PC-3 (cell line): ENCODE measurements at regions not wholly inside any gene's neighbourhood (a gene's known extent, or its start where the extent isn't known, plus 50 kb on each side); places are given as distances from the start of the nearest gene placed in this dataset.
"Not testable (repeated sequence)": the region's sequence is repeated elsewhere in the genome, so short reads cannot be mapped to it uniquely, and the experiment has no call there.

Experiments used
- ATAC-seq: fragments of 200-7000 bp; cut with Tn5 transposase; 2 replicates; pipeline ENCODE4 v1.9.1; 2020; ENCODE audit warnings: mild to moderate bottlenecking, moderate library complexity
- BruUV-seq: library from RNA; stranded (reverse); fragments of 400-500 nt; replicated peaks from 2 replicates; lab custom pipeline; 2021; lab: Mats Ljungman, UMichigan
- CTCF ChIA-PET: fragments of 300-600 bp; sonication (Branson Sonifier 250); formaldehyde crosslinking; loops from one replicate; lab custom pipeline; 2022; ENCODE audit warnings: antibody characterized with exemption; lab: Charles Lee
- POLR2A ChIA-PET: fragments of 300-600 bp; sonication (Branson Sonifier 250); formaldehyde crosslinking; loops from one replicate; lab custom pipeline; 2022; ENCODE audit warnings: antibody characterized with exemption; ENCODE audit not compliant: unreplicated experiment; lab: Charles Lee
- DNase-seq: peaks from one replicate; pipeline ENCODE4 v3.0.0-alpha.2; 2015
- H2AFZ ChIP-seq: fragments of 300-600 bp; sonication (generic); 2 replicates; pipeline ENCODE4 v1.6.0; 2016; ENCODE audit warnings: antibody characterized with exemption, low read length
- H3F3A ChIP-seq: fragments of 300-600 bp; sonication (generic); one replicate; pipeline ENCODE4 v1.6.0; 2017; ENCODE audit warnings: antibody characterized with exemption, low read length, control low read depth, mild to moderate bottlenecking; ENCODE audit not compliant: unreplicated experiment
- H3K27ac ChIP-seq: fragments of 300-600 bp; sonication (generic); 2 replicates; pipeline ENCODE4 v1.5.1; 2016; ENCODE audit warnings: mild to moderate bottlenecking, low read length
- H3K27me3 ChIP-seq: fragments of 300-600 bp; sonication (generic); 2 replicates; pipeline ENCODE4 v1.6.1; 2016; ENCODE audit warnings: low read length, mixed read lengths
- H3K36me3 ChIP-seq: fragments of 300-600 bp; sonication (generic); 2 replicates; pipeline ENCODE4 v1.6.1; 2016; ENCODE audit warnings: low read depth, mixed run types, low read length, mixed read lengths
- H3K4me1 ChIP-seq: fragments of 300-600 bp; sonication (generic); 2 replicates; pipeline ENCODE4 v1.5.1; 2016; ENCODE audit warnings: low read length; ENCODE audit not compliant: insufficient read depth
- H3K4me2 ChIP-seq: fragments of 300-600 bp; sonication (generic); 2 replicates; pipeline ENCODE4 v1.6.0; 2016; ENCODE audit warnings: low read length
- H3K4me3 ChIP-seq: fragments of 300-600 bp; sonication (generic); 2 replicates; pipeline ENCODE4 v1.5.1; 2016; ENCODE audit warnings: mild to moderate bottlenecking, low read length, mixed read lengths
- H3K79me2 ChIP-seq: fragments of 300-600 bp; sonication (generic); 2 replicates; pipeline ENCODE4 v1.6.1; 2017; ENCODE audit warnings: low read length, mixed read lengths
- H3K9ac ChIP-seq: fragments of 300-600 bp; sonication (generic); 2 replicates; pipeline ENCODE4 v1.6.0; 2016; ENCODE audit warnings: mild to moderate bottlenecking, low read length
- H3K9me2 ChIP-seq: fragments of 300-600 bp; sonication (generic); replicated peaks from 2 replicates; pipeline ENCODE4 v1.6.1; 2016; ENCODE audit warnings: mixed run types, low read length, mixed read lengths
- H3K9me3 ChIP-seq: fragments of 300-600 bp; sonication (generic); 2 replicates; pipeline ENCODE4 v1.6.1; 2016; ENCODE audit warnings: low read length, mixed read lengths
- H4K20me1 ChIP-seq: fragments of 300-600 bp; sonication (generic); 2 replicates; pipeline ENCODE4 v1.6.1; 2016; ENCODE audit warnings: low read length, mixed read lengths
- CTCF ChIP-seq: fragments of 300-600 bp; sonication (generic); conservative IDR thresholded peaks from 2 replicates; pipeline ENCODE4 v1.5.1; 2017; ENCODE audit warnings: antibody characterized with exemption, low read depth, mild to moderate bottlenecking, low read length
- EZH2 ChIP-seq: fragments of 300-600 bp; sonication (generic); IDR thresholded peaks from one replicate; pipeline ENCODE4 v1.6.1; 2017; ENCODE audit warnings: antibody characterized with exemption, mild to moderate bottlenecking, low read length; ENCODE audit not compliant: unreplicated experiment
- EZH2phosphoT487 ChIP-seq: fragments of 300-600 bp; sonication (generic); IDR thresholded peaks from 2 replicates; pipeline ENCODE4 v1.6.1; 2018; ENCODE audit warnings: mild to moderate bottlenecking, antibody characterized with exemption, low read length, borderline replicate concordance
- intact Hi-C: fragments of 100-400 bp; cut with micrococcal nuclease; formaldehyde crosslinking; loops from 2 replicates; pipeline ENCODE4 v1.9.0; 2023

GRCh38 chr20:41691443-41691842, 73.3 kb upstream of the CHD6 start:
- Histone ChIP-seq H3K4me1 (peaks cover 3% of the 10 kb centered on the region; the same call in 1 of the 2 replicates), H3K9me3 (no peaks in the 10 kb centered on the region), H3K27me3 (peaks cover 23% of the 10 kb centered on the region; the same call in 1 of the 2 replicates), H3K36me3 (no peaks in the 10 kb centered on the region), H3F3A (no peaks in the 10 kb centered on the region), H3K9ac (no peak overlapping the region), H3K4me3 (no peak overlapping the region), H2AFZ (no peak overlapping the region), H3K27ac (no peak overlapping the region), H3K79me2 (no peaks in the 10 kb centered on the region), H3K4me2 (no peak overlapping the region), H3K9me2 (no peaks in the 10 kb centered on the region), H4K20me1 (no peaks in the 10 kb centered on the region)
- TF ChIP-seq CTCF (no peak), EZH2 (no peak), EZH2phosphoT487 (no peak)
- POLR2A ChIA-PET = no interaction called here
- DNase-seq (no peak), ATAC-seq (no peak)
- intact Hi-C loops = no loop called here
- no TSS peak for BruUV-seq
- CTCF ChIA-PET = no interaction called here

GRCh38 chr20:41690702-41691101, 72.5 kb upstream of the CHD6 start:
- no peak overlapping the region for H3K27ac ChIP-seq
- no peak overlapping the region for H3K4me2 ChIP-seq
- no peak for DNase-seq
- intact Hi-C loops = no loop called here
- no peaks in the 10 kb centered on the region for H3K9me3 ChIP-seq
- peaks cover 29% of the 10 kb centered on the region; the same call in 1 of the 2 replicates for H3K27me3 ChIP-seq
- no peaks in the 10 kb centered on the region for H3K36me3 ChIP-seq
- no peak overlapping the region for H2AFZ ChIP-seq
- no peaks in the 10 kb centered on the region for H4K20me1 ChIP-seq
- H3F3A ChIP-seq = no peaks in the 10 kb centered on the region
- H3K79me2 ChIP-seq = no peaks in the 10 kb centered on the region
- no peak overlapping the region for H3K9ac ChIP-seq
- H3K9me2 ChIP-seq = no peaks in the 10 kb centered on the region
- no peak overlapping the region for H3K4me3 ChIP-seq
- H3K4me1 ChIP-seq = peaks cover 3% of the 10 kb centered on the region; the same call in 1 of the 2 replicates
- CTCF ChIA-PET = no interaction called here
- POLR2A ChIA-PET = no interaction called here
- no TSS peak for BruUV-seq
- ATAC-seq = no peak
- TF ChIP-seq EZH2 = no peak
- TF ChIP-seq CTCF = no peak
- no peak for TF ChIP-seq EZH2phosphoT487

GRCh38 chr20:41686961-41687360, 68.8 kb upstream of the CHD6 start:
- no peak for TF ChIP-seq CTCF
- no peak for TF ChIP-seq EZH2
- TF ChIP-seq EZH2phosphoT487 = no peak
- ChIA-PET POLR2A (no interaction called here), CTCF (no interaction called here)
- Histone ChIP-seq H3K27me3 (peaks cover 43% of the 10 kb centered on the region), H3K4me3 (no peak overlapping the region), H3K9me2 (no peaks in the 10 kb centered on the region), H3F3A (no peaks in the 10 kb centered on the region), H3K27ac (no peak overlapping the region), H2AFZ (no peak overlapping the region), H3K4me2 (no peak overlapping the region), H3K9me3 (no peaks in the 10 kb centered on the region), H3K79me2 (no peaks in the 10 kb centered on the region), H3K36me3 (no peaks in the 10 kb centered on the region), H3K9ac (no peak overlapping the region), H4K20me1 (no peaks in the 10 kb centered on the region), H3K4me1 (no peaks in the 10 kb centered on the region)
- no peak for ATAC-seq
- no peak for DNase-seq
- no TSS peak for BruUV-seq
- intact Hi-C loops = no loop called here

- H3K27ac ChIP-seq, H2AFZ ChIP-seq: not testable (repeated sequence)
Observed at GRCh38 chr20:41685145-41685544, 67.0 kb upstream of the CHD6 start.

More at GRCh38 chr20:41685145-41685544, 67.0 kb upstream of the CHD6 start:
- H3F3A ChIP-seq, CTCF ChIA-PET, H3K4me2 ChIP-seq, intact Hi-C loops, H3K9me2 ChIP-seq, H3K4me1 ChIP-seq, H4K20me1 ChIP-seq, ATAC-seq, POLR2A ChIA-PET, H3K79me2 ChIP-seq, H3K9me3 ChIP-seq, DNase-seq, H3K9ac ChIP-seq, BruUV-seq, H3K4me3 ChIP-seq, H3K36me3 ChIP-seq: not testable (repeated sequence)
- peaks cover 43% of the 10 kb centered on the region for H3K27me3 ChIP-seq
